Ishikawa (cell line): ENCODE measurements at regions not wholly inside any gene's neighbourhood (a gene's known extent, or its start where the extent isn't known, plus 50 kb on each side); places are given as distances from the start of the nearest gene placed in this dataset.

Source experiments
- EP300 ChIP-seq: IDR thresholded peaks from 2 replicates; pipeline ENCODE4 v1.6.1; 2012; ENCODE audit warnings: borderline replicate concordance
- FOXM1 ChIP-seq: IDR thresholded peaks from 2 replicates; pipeline ENCODE4 v1.6.1; 2012; ENCODE audit warnings: low read depth, borderline replicate concordance
- RAD21 ChIP-seq: IDR thresholded peaks from 2 replicates; pipeline ENCODE4 v1.6.1; 2012; ENCODE audit warnings: low read depth
- TCF12 ChIP-seq: IDR thresholded peaks from 2 replicates; pipeline ENCODE4 v1.6.1; 2012; ENCODE audit warnings: low read depth
- YY1 ChIP-seq: IDR thresholded peaks from 2 replicates; pipeline ENCODE4 v1.6.1; 2012; ENCODE audit warnings: low read depth
- ZBTB7A ChIP-seq: IDR thresholded peaks from 2 replicates; pipeline ENCODE4 v1.6.1; 2012; ENCODE audit warnings: low read depth
- TF ChIP-seq, protein P1 (sequence below): IDR thresholded peaks from 2 replicates; pipeline ENCODE4 v1.6.1; 2012

- TF ChIP-seq RAD21 (no peak), TCF12 (no peak), EP300 (no peak), YY1 (no peak), ZBTB7A (no peak), FOXM1 (no peak)
- TF ChIP-seq, protein P1, sequence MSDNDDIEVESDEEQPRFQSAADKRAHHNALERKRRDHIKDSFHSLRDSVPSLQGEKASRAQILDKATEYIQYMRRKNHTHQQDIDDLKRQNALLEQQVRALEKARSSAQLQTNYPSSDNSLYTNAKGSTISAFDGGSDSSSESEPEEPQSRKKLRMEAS, result no peak
These were observed 236.9 kb downstream of the SHOX start for GRCh38 chrX:867502-867901.
